CD14-positive monocyte (primary cell): ENCODE measurements at regions not wholly inside any gene's neighbourhood (a gene's known extent, or its start where the extent isn't known, plus 50 kb on each side); places are given as distances from the start of the nearest gene placed in this dataset.

Source experiments
- DNase-seq, 3 donors: peaks; one replicate each; pipeline ENCODE4 v3.0.0-alpha.2; 2011 to 2022
- H2AFZ ChIP-seq: 2 replicates; pipeline ENCODE4 v1.6.0; 2012; ENCODE audit warnings: mild to moderate bottlenecking, low read depth, low read length, inconsistent platforms; ENCODE audit not compliant: insufficient read depth, poor library complexity, severe bottlenecking
- H3K27ac ChIP-seq, 2 donors: 1 replicate in 1 of 2; 2 replicates in 1 of 2; pipeline ENCODE4 v1.5.1; 2012 to 2013; ENCODE audit warnings: low read length in 2 of 2, control low read depth in 1 of 2, inconsistent platforms in 1 of 2, low read depth in 1 of 2, mild to moderate bottlenecking in 1 of 2
- H3K27me3 ChIP-seq, 2 donors: one replicate each; pipeline versions ENCODE4 v1.6.0 to v1.6.1; 2011 to 2013; ENCODE audit warnings: low read length in 2 of 2; ENCODE audit not compliant: control insufficient read depth in 2 of 2, insufficient read depth in 2 of 2
- H3K36me3 ChIP-seq, 2 donors: replicated peaks in 1 of 2; 1 replicate in 1 of 2; 2 replicates in 1 of 2; pipeline versions ENCODE4 v1.5.1 to v1.6.1; 2012 to 2013; ENCODE audit warnings: low read length in 2 of 2, control low read depth in 1 of 2, inconsistent platforms in 1 of 2, mild to moderate bottlenecking in 1 of 2; ENCODE audit not compliant: insufficient read depth in 2 of 2, control insufficient read depth in 1 of 2
- H3K4me1 ChIP-seq, 2 donors: 1 replicate in 1 of 2; 2 replicates in 1 of 2; pipeline versions ENCODE4 v1.5.1 to v1.6.1; 2012 to 2013; ENCODE audit warnings: low read length in 2 of 2, control low read depth in 1 of 2, inconsistent platforms in 1 of 2, mild to moderate bottlenecking in 1 of 2, moderate library complexity in 1 of 2; ENCODE audit not compliant: insufficient read depth in 2 of 2, control insufficient read depth in 1 of 2
- H3K4me2 ChIP-seq: replicated peaks from 2 replicates; pipeline ENCODE3; 2012; ENCODE audit warnings: low read length, moderate library complexity, mild to moderate bottlenecking; ENCODE audit not compliant: poor library complexity, severe bottlenecking; ENCODE audit errors: extremely low read depth
- H3K4me3 ChIP-seq, 3 experiments: fragments of 200-600 bp in 1 of 3; sonication (generic) in 1 of 3; replicated peaks in 1 of 3; 1 replicate in 2 of 3; 2 replicates in 1 of 3; pipeline ENCODE4 v1.5.1; 2011 to 2013; ENCODE audit warnings: low read length in 3 of 3, mild to moderate bottlenecking in 3 of 3, control low read depth in 2 of 3, low read depth in 2 of 3, inconsistent platforms in 1 of 3, moderate library complexity in 1 of 3
- H3K79me2 ChIP-seq: 2 replicates; pipeline ENCODE4 v1.6.0; 2012; ENCODE audit warnings: mild to moderate bottlenecking, control low read depth, inconsistent platforms, low read length, moderate library complexity; ENCODE audit not compliant: insufficient read depth
- H3K9ac ChIP-seq: 2 replicates; pipeline ENCODE4 v1.6.0; 2017; ENCODE audit warnings: low read length, mild to moderate bottlenecking; ENCODE audit not compliant: insufficient read depth, poor library complexity, severe bottlenecking
- H3K9me3 ChIP-seq, 2 donors: replicated peaks in 1 of 2; 1 replicate in 1 of 2; 2 replicates in 1 of 2; pipeline versions ENCODE4 v1.5.1 to v1.6.1; 2012 to 2013; ENCODE audit warnings: low read length in 2 of 2, control low read depth in 1 of 2; ENCODE audit not compliant: control insufficient read depth in 1 of 2, insufficient read depth in 1 of 2
- H4K20me1 ChIP-seq: 2 replicates; pipeline ENCODE4 v1.6.0; 2012; ENCODE audit warnings: mild to moderate bottlenecking, low read length, control low read depth, moderate library complexity; ENCODE audit not compliant: insufficient read depth
- H3K27ac Mint-ChIP-seq, 7 donors: one replicate each; pipeline ENCODE4 v1.8.0; 2020; ENCODE audit warnings: mild to moderate bottlenecking in 7 of 7, mixed read lengths in 7 of 7, moderate library complexity in 6 of 7, inconsistent platforms in 2 of 7
- H3K27me3 Mint-ChIP-seq, 3 donors: one replicate each; pipeline ENCODE4 v1.8.0; 2021 to 2022; ENCODE audit warnings: low read depth in 3 of 3, mild to moderate bottlenecking in 3 of 3, mixed read lengths in 3 of 3, moderate library complexity in 3 of 3, inconsistent platforms in 1 of 3
- H3K36me3 Mint-ChIP-seq, 2 donors: one replicate each; pipeline ENCODE4 v1.8.0; 2020; ENCODE audit warnings: mixed read lengths in 2 of 2, inconsistent platforms in 1 of 2, mild to moderate bottlenecking in 1 of 2
- H3K4me1 Mint-ChIP-seq: one replicate; pipeline ENCODE4 v1.8.0; 2020; ENCODE audit warnings: mild to moderate bottlenecking, mixed read lengths
- H3K4me3 Mint-ChIP-seq, 2 donors: one replicate each; pipeline ENCODE4 v1.8.0; 2020; ENCODE audit warnings: mild to moderate bottlenecking in 2 of 2, mixed read lengths in 2 of 2, moderate library complexity in 1 of 2
- H3K9me3 Mint-ChIP-seq, 7 donors: one replicate each; pipeline ENCODE4 v1.8.0; 2020 to 2022; ENCODE audit warnings: mixed read lengths in 7 of 7, mild to moderate bottlenecking in 6 of 7, moderate library complexity in 6 of 7, inconsistent platforms in 2 of 7
- WGBS: methylation state at CpG from one replicate; pipeline ENCODE4 v1.1.5; 2013; ENCODE audit warnings: missing lambda C conversion rate; ENCODE audit not compliant: insufficient coverage; 5-methylcytosine and 5-hydroxymethylcytosine counted together
- intact Hi-C, 2 donors: fragments of 100-400 bp; cut with micrococcal nuclease; formaldehyde crosslinking; loops; one replicate each; pipeline versions ENCODE4 v1.15.0 to v1.15.1; 2023
- TF ChIP-seq, protein P1 (sequence below): fragments of 200-600 bp; IDR thresholded peaks from one replicate; pipeline ENCODE4 v1.8.0; 2022; ENCODE audit warnings: antibody characterized with exemption, mild to moderate bottlenecking

DNA sequence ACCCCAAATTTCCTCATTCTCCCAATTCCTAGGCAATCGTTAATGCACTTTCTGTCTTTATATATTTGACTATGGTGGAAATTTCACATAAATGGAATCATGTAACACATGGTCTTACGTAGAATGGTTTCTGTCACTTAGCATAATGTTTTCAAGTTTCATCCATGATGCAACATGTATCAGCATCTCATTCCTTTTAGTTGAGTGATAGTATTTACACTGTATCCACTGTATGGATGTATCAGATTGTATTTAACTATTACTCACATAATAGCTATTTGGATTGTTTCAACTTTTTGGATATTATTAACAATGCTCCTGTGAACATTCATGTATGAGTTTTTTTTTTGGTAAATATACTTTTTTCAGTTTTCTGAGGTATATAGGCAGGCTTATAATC is 982.3 kb upstream of the DDX18 start:
- H3K4me1 ChIP-seq, result no peaks in the 10 kb centered on the region
- Mint-ChIP-seq H3K36me3 (no peaks in the 10 kb centered on the region), H3K27me3 (no peaks in the 10 kb centered on the region), H3K4me3 (no peak overlapping the region), H3K9me3 (peaks cover 0 to 5% (median 2%) of the 10 kb centered on the region in 7 donors), H3K4me1 (no peaks in the 10 kb centered on the region), H3K27ac (no peak overlapping the region)
- H3K36me3 ChIP-seq, result no peaks in the 10 kb centered on the region
- DNase-seq, result no peak
- H3K4me2 ChIP-seq, result no peak overlapping the region
- H3K9me3 ChIP-seq, result peaks cover 3 to 5% of the 10 kb centered on the region in 2 donors
- H3K4me3 ChIP-seq, result no peak overlapping the region
- no peaks in the 10 kb centered on the region for H3K27me3 ChIP-seq
- no peak overlapping the region for H3K9ac ChIP-seq
- TF ChIP-seq, protein P1, sequence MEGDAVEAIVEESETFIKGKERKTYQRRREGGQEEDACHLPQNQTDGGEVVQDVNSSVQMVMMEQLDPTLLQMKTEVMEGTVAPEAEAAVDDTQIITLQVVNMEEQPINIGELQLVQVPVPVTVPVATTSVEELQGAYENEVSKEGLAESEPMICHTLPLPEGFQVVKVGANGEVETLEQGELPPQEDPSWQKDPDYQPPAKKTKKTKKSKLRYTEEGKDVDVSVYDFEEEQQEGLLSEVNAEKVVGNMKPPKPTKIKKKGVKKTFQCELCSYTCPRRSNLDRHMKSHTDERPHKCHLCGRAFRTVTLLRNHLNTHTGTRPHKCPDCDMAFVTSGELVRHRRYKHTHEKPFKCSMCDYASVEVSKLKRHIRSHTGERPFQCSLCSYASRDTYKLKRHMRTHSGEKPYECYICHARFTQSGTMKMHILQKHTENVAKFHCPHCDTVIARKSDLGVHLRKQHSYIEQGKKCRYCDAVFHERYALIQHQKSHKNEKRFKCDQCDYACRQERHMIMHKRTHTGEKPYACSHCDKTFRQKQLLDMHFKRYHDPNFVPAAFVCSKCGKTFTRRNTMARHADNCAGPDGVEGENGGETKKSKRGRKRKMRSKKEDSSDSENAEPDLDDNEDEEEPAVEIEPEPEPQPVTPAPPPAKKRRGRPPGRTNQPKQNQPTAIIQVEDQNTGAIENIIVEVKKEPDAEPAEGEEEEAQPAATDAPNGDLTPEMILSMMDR, result no peak
- no CpG with 5 or more reads among the region's 2 CpGs for WGBS
- intact Hi-C loops, result no loop called here
- no peak overlapping the region for H3K27ac ChIP-seq
- no peaks in the 10 kb centered on the region for H3K79me2 ChIP-seq
- H2AFZ ChIP-seq, result no peak overlapping the region
- no peaks in the 10 kb centered on the region for H4K20me1 ChIP-seq

DNA sequence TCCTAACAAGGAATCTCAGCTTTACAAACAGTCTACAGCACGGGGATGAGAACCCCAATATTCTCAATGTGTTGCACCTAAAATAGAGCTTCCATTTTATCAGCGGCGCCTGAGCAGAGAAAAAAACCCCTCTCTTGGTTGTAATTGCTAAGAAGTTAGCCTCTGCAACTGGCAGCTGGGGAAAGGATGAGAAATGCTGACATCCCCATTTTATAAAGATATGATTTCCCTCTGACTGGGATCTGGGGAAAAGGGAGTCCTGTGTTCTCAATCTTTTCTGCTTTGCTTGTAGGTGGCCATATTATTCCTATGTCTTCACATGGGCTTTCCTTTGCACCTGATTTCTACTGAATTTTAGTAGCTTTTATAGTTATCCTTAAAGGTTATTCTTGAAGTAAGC is 981.4 kb upstream of the DDX18 start:
- WGBS, result 100% methylated on average over 1 of the region's 3 CpGs
- Histone ChIP-seq H3K79me2 (no peaks in the 10 kb centered on the region), H2AFZ (no peak overlapping the region), H3K27me3 (no peaks in the 10 kb centered on the region), H3K36me3 (no peaks in the 10 kb centered on the region), H4K20me1 (no peaks in the 10 kb centered on the region), H3K9ac (no peak overlapping the region), H3K9me3 (peaks cover 3 to 5% of the 10 kb centered on the region in 2 donors), H3K4me1 (no peaks in the 10 kb centered on the region), H3K4me2 (no peak overlapping the region), H3K27ac (no peak overlapping the region), H3K4me3 (no peak overlapping the region)
- TF ChIP-seq, protein P1, result no peak
- Mint-ChIP-seq H3K27me3 (no peaks in the 10 kb centered on the region), H3K9me3 (peaks cover 0 to 5% (median 2%) of the 10 kb centered on the region in 7 donors), H3K4me3 (no peak overlapping the region), H3K4me1 (no peaks in the 10 kb centered on the region), H3K27ac (no peak overlapping the region), H3K36me3 (no peaks in the 10 kb centered on the region)
- DNase-seq, result no peak
- intact Hi-C loops, result no loop called here
